Left renal pelvis (tissue), 4 donors: ENCODE measurements at regions not wholly inside any gene's neighbourhood (a gene's known extent, or its start where the extent isn't known, plus 50 kb on each side); places are given as distances from the start of the nearest gene placed in this dataset.
"Not testable (repeated sequence)": the region's sequence is repeated elsewhere in the genome, so short reads cannot be mapped to it uniquely, and the experiment has no call there.

Source experiments
- DNase-seq, 4 donors: peaks; one replicate each; pipeline ENCODE4 v3.0.0-alpha.2; 2013; ENCODE audit warnings: low read depth in 4 of 4, low spot score in 3 of 4

DNA sequence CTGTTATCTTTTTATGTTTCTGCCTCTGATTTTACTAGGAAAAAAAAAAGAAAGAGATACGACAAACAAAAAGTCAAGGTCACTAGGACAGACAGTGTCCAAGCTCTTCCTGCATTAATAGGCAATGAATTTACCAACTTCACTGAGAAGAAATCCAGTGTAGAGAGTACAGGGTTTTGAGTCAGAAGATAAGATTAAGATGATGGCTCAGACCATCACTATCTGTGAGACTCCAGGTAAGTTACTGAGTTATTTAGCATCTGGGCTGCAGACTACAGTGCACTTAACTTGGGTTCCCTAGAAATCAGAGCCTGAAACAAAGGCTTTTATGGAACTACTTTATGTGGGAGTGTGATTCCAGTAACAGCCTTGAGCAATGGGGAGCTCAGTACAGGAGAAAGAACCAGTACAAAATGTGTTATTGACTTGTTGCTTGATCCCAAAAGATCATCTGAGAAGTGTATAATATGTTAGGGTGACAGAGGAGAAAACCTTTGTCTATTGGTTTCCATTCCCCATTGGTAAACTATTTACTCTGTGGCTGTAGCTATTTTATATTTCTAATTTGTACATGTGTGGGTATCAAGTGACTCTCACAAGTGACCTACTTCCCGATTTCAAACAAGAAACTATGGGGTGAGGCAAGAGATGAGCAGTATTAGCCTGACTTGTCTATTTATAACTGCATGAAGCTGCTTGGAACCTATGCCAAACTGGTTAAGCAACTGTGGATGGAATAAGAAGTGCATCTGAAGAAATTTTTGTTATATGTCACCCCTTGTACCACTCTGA is 395.8 kb downstream of the RAB38 start:
- no peak for DNase-seq

DNA sequence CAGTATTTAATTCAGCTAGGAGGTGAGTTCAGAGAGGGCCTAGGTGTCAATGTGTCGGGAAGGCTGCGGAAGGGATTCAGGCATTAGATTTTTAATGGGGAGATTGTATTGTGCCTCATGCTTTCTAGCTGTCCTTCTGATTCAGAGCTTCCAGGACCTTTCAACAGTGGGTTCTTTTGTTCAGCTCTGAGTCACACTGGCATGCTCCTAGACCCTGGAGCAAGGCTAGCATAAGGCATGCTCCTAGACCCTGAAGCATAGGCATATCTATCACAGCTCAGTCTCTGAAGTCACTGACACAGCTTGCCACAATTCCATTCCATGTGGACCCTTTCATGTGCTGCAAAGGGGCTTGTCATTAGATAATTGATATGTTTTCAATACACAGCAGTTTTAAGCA is 396.9 kb downstream of the RAB38 start:
- DNase-seq, result no peak

DNA sequence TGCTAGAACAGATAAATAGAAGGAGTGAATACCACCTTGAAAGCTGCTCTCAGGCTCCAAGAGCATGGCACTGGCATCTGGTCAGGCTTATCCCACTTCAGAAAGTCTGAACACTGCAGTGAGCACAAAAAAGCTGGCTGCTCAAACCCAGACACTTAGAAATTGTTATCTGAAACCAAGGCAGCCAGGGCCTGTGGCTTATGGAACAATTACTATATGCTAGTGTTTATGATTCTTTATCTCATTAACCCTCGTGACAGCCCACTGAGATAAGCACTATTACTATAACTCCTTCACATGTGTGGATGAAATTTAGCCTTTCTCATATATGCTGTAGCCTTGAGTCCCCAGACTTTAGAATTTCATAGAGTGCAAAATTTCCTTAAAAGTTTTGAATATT is 400.2 kb downstream of the RAB38 start:
- no peak for DNase-seq

DNA sequence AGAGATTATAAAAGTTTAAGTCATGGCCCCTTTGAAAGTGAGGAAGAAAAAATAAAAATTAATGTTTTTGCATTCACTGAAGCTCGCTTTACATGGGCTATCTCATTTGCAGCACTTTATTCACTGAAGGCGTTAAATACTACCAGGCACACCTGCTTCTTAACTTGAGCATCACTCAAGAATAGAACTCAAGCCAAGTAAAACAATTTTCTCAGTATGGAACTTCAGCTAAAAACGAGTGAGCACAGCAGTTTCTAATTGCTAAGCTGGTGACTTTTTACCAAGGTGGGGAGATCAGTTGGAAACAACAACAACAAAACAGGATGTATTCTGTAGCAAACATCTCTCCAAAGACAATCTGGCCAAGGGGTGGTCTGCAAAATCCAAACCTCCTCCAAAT is 405.6 kb downstream of the RAB38 start:
- DNase-seq, result no peak

DNA sequence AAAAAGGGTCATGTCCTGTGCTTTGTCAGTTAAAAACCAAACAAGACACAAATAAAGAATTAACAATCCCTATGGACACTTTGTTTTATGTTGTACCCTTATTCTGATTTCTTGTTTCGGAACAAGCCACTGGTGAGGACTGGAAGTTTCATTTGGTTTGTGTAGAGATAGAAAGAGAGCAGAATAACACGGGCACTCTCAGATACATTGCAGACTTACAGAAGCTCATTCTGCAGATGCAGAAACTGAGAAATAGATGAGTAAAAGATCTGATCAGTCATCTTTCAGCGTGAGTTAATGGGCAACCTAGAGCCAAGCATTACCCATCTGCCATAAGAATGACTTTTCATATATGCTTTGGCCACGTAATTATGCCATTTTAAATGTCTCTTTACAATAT is 407.6 kb downstream of the RAB38 start:
- DNase-seq, result no peak

DNA sequence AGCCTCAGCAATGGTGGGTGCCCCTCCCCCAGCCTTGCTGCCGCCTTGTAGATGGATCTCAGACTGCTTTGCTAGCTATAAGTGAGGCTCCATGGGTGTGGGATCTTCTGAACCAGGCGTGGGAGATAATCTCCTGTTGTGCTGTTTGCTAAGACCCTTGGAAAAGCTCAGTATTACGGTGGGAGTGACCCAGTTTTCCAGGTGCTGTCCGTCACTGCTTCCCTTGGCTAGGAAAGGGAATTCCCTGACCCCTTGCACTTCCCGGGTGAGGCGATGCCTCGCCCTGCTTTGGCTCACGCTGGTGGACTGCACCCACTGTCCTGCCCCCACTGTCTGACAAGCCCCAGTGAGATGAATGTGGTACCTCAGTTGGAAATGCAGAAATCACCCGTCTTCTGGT is 411.2 kb downstream of the RAB38 start:
- DNase-seq, result not testable (repeated sequence)

DNA sequence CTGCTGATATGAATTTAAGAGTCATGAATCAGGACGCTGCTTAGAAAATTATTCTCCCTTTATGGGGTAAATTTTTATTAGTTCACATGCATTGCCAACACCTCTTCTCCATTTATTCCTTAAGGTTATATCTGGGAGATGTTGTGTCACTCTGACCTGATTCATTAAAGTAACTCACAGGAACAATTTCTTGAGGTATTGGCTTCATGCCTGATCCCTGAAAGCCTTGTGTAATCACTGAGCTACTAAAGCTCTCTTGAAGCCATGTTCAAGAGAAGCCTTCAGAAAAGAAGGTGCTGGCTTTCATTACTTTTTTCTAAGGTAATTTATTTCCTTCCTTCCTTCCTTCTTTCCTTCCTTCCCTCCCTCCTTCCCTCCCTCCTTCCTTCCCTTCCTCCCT is 420.6 kb downstream of the RAB38 start:
- no peak for DNase-seq

DNA sequence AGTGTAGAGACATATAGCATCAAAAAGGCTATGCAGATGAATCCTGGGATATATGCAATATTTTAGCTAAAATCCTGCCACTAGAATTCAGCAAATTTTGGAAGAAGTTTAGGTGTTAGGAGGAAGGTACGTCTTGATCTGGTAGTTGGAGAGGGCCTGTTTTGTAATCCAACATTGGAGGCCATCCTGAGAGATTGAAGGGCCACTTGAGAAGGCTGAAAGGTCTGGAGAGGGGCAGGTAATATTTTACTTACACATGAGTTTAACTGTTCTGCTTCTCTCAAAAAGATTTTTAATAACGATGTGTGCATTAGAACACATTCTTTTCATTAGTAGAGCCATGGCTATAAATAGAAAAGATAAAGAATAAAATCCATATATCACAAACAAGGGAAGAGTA is 422.1 kb downstream of the RAB38 start:
- DNase-seq, result no peak

DNA sequence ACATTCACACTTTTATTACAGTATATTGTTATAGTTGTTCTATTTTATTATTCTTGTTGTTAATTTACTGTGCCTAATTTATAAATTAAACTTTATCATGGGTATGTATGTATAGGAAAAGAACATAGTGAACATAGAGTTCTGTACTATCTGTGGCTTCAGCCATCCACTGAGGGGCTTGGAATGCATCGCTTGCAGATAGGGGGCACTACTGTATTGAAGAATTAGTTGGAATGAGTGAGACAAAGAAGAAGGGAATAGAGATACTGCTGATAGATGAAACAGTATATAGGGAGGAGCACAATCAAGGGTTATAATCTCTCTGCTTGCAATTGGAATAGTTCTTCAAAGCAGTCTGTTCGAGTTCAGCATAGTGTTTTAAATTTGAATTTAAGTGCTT is 432.2 kb downstream of the RAB38 start:
- no peak for DNase-seq

DNA sequence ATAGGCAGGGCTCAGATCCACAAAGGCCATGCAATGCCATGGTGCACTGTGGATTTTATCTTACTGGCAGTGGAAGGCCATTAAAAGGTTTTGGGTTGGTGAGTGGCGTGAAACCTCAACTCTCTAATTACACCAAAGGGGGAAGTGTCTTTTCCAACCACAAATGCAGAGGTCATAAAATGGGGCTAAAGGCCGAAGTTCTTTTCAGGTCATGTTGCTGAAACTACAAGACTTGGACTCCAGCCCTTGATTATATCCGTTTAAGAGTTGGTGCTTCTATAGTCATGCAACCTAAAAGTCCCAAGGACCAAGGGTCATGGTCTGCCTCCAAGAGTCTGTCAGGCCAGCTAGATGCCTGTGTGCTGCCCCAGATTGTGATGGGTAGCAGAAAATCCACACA is 434.3 kb downstream of the RAB38 start:
- DNase-seq, result no peak

DNA sequence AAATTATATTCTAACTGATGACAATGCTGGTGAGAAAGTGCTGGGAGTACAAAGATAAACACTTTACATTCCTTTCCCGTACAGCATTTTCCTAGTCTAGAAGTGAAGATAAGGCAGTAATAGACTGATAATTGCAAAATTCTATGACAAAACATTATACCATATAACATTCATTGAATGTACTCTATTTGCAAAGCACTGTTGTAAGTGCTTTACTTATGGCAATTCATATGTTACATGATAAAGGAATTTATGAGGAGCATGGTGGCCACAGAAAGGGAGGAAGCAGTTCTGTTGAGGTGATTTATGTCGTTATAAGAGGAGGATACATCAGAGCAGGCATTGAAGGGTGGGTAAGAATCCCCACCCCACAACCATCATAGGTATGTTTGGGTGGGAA is 434.8 kb downstream of the RAB38 start:
- DNase-seq, result no peak

DNA sequence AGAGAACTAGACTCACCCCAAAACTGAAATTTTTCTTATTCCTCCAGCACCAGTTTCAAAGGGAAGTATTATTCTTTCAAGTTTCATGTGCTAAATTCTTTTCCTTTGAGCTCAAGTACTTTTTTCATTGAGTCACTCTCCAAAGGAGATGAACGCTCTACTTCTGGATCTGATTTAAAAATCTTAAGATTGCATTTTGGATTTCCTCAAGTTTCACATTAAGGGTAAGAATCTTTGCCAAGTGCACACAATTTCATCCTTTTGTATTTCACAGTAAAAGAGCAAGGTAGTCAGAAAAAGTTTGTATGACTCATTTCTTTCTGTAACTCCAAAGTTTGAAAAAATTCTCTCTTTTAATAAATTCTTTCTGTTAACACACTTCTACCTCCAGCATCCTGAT is 435.5 kb downstream of the RAB38 start:
- DNase-seq, result no peak

DNA sequence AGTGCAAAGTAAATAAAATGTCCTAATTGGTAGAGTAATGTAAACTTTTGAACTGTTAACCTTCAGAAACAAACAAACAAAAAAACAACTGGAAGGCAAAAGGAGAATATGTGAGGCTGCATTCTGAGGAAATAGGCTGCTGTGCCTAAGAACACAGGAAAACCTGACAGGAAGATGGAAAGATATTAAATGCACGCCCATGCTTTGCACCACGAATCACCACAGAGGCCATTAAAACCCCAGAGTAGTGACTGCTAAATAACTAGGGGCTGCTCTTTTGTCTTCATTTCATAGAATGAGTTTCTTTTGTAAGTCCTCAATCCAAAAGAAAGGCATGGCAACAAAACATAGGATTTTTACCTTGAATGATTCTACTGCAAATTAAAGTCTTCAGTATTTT is 436.0 kb downstream of the RAB38 start:
- no peak for DNase-seq

DNA sequence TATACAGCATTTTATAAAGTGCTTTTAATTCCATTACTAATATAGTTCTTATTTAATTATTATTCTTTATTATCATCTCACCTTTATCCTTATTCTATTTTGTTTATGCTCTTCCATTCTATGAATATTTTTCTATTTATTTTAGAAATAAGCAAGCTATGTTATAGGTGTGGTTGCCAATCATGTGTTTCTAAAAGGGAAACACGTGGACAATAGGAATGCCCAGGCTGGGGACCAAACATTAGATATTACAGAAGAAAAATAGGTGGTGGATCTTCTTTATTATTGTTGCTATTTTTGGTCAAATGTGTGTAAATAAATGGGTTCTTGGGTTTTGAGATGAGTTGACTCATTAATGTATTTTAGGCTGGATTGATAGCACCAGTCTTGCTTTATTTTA is 438.3 kb downstream of the RAB38 start:
- no peak for DNase-seq

DNA sequence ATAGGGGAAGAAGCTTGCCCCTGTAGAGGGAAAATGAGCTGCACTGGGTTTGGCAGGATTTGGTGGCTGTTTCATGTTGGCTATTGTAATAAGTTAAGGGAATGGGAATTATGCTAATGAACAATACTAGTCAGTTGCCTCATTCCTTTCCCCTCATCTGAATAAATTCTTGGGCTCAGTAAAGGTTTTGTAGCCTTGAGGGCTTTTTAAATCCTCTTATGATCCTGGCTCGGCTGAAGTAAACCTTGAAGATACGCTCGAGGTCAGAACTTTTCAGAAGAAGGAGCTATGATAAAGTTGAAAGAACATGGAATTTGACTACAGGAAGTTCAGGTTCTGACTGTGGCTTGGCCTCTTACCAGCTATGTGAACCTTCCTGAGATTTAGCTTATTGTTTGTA is 448.7 kb downstream of the RAB38 start:
- no peak for DNase-seq

DNA sequence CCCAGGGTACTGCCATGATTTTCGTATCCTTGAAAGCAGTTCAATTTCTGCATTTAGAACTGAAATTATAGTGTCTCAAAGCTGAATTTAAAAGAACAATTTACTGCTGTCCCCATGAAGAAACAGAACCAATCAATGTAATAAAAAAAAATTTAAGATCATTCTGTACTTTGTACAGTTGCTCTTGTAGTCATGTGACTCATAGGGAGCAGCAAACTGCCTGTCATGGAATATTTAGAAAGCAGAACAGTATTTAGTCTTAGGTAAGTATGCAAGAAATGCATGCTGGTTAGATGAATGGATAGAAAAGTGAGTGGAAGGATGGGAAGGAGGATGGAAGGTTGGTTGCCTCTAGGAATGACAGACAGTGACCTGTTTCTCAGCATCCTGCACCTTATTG is 450.9 kb downstream of the RAB38 start:
- DNase-seq, result no peak

DNA sequence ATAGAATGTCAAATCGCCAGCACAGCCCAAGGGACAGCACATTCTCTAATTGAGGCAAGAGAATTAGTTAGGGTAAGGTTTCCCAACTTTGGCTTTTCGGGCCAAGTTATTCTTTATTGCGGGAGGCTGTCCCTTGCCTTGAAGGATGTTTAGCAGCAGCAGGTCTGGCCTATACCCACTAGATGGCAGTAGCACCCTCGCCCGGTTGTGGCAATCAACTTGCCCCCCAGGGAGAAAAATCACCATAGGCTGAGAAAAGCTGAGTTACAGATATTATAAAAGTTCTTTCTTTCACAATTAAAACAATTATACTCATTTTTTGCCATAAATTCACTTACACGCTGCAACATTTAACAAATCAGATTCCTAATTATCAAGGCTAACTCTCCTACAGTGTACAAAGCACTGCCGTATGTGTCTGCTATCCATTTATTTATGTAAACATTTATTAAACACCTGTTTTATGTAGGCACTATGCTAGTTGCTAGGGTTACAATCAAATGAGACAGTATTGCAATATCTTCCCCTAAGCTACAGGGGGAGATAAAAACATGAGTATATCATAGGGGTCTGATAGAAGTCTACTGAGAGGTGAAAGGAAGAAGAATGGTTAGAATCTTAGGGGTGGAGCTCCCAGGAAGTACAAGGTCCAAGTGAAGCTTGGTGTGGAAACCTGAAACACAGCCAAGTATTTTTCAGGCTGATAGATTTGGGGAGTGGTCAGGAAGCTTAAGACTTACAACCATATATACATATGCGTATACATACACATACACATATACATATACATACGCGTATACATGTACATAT is 452.3 kb downstream of the RAB38 start:
- no peak for DNase-seq

DNA sequence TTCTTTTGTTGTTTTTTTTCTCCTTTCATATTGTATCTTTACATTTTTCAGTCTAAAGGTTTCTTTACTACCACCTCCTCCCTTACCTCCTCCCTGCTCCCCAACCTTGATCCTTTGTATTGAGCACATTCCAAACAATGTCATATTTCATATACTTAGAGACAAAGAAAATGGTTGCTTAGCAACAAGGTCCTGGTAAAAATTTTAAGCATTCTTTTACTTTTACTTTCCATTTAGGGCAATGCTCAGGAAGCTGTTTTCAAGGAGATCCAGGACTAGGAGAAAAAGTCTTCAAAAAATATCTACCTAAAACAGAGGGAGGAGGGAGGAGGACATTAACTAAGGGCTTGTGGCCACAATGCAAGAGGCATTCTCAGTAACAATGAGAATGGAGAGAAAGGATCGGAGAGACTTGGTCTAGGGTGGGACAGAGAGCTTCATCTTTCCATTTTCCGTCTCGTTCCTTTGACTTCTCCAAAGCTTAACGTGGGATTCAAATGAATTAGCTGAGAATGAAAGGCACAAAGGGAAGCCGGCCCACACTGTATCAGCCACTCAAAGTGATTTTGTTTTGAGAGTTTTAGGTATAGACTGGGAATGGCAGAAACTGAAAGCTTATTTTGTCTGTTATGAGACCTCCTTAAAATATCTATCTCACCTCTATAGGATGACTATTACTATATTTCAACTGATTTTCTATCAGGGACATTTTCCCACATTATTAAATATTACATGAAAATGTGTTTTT is 455.7 kb downstream of the RAB38 start:
- DNase-seq, result no peak

DNA sequence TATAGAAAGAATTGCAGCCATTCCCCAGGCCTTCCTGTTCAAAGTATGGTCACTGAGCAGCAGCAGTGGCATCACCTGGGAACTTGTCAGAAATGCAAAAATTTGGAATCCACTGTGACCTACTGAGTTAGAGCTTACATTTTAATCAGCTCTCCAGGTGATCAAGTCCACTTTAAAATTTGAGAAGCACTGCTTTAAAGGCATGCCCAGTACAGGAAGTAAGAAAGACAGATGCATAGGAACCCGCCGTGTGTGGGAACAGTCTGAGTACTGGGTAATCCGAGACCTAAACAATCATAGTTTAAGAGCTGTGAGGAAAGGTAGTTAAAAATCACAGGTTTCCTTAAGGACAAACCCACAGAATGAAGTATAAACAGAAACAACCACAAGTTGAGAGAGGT is 462.4 kb downstream of the RAB38 start:
- DNase-seq, result no peak

DNA sequence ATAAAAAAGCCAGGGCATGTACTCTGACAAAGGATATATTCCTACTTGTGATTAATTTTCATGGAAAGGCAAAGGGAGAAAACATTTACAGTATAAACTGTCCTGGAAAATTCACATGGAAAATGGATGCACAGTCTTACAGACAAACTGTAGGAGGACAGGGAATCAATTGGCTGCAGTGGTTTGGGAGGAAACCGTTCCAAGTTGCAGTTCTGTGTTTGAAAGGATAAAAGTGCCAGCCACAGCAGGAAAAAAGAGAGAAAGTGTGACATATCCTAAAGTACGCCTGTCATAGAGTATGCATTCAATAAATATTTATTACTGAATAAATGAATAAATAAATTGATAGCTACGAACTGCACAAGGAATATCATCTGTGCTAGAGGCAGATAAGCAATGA is 462.9 kb downstream of the RAB38 start:
- no peak for DNase-seq

DNA sequence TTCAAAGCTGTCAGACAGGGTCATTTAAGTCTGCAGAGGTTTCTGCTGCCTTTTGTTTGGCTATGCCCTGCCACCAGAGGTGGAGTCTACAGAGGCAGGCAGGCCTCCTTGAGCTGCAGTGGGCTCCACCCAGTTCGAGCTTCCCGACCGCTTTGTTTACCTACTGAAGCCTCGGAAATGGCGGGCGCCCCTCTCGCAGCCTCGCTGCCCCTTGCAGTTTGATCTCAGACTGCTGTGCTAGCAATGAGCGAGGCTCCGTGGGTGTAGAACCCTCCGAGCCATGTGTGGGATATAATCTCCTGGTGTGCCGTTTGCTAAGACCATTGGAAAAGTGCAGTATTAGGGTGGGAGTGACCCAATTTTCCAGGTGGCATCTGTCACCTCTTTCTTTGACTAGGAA is 471.7 kb downstream of the RAB38 start:
- DNase-seq, result not testable (repeated sequence)

DNA sequence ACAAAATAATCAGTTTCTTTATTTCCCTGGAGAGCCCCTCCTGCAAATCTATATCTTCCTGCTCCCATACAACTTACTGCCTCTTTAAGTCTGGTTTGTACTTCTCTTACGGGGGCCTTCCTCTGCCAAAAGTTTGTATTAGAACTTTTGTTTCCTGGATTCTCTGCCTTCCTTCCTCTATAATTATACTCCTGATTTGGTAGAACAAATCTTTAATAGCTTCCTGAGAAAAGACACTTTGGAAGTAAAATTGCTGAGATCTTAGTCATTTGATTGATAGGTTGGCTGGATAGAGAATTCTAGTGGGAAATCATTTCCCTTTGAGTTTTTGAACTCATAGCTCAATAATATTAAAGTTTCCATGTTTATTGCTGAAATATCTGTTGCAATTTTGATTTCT is 499.2 kb downstream of the RAB38 start:
- DNase-seq, result no peak
